SK-N-SH (cell line): ENCODE measurements at regions not wholly inside any gene's neighbourhood (a gene's known extent, or its start where the extent isn't known, plus 50 kb on each side); places are given as distances from the start of the nearest gene placed in this dataset.

ENCODE experiments used
- CTCF ChIA-PET: fragments of 300-600, 350-600 bp; formaldehyde crosslinking; extraction: SDS; loops from one replicate; lab custom pipeline; 2021; lab: Yijun Ruan, JAX
- POLR2A ChIA-PET: fragments of 350-600 bp; sonication (Branson Sonifier 250); formaldehyde crosslinking; extraction: SDS; loops from one replicate; lab custom pipeline; 2020; ENCODE audit warnings: antibody characterized with exemption, inconsistent platforms; lab: Yijun Ruan, JAX
- DNase-seq: peaks from one replicate; pipeline ENCODE4 v3.0.0; 2012
- H2AFZ ChIP-seq: fragments of 200-600 bp; sonication (generic); 2 replicates; pipeline ENCODE4 v1.8.1; 2016; ENCODE audit warnings: antibody characterized with exemption, mild to moderate bottlenecking, low read depth
- H3F3A ChIP-seq: fragments of 200-600 bp; sonication (generic); replicated peaks from 2 replicates; pipeline ENCODE3; 2016; ENCODE audit warnings: antibody characterized with exemption, mild to moderate bottlenecking; ENCODE audit not compliant: insufficient read depth
- H3K27ac ChIP-seq, 2 experiments: fragments of 200-500 bp in 1 of 2; fragments of 200-600 bp in 1 of 2; sonication (Bioruptor generic) in 1 of 2; sonication (generic), shearing (Covaris generic) in 1 of 2; 2 replicates each; pipeline versions ENCODE4 v1.5.1 to v1.6.1; 2014 to 2016; ENCODE audit warnings: low read depth in 2 of 2, inconsistent platforms in 1 of 2, low read length in 1 of 2, mild to moderate bottlenecking in 1 of 2, mixed read lengths in 1 of 2
- H3K27me3 ChIP-seq: fragments of 200-600 bp; sonication (generic), shearing (Covaris generic); 2 replicates; pipeline ENCODE4 v1.6.1; 2016; ENCODE audit warnings: mixed run types; ENCODE audit not compliant: insufficient read depth
- H3K36me3 ChIP-seq, 2 experiments: fragments of 200-500 bp in 1 of 2; fragments of 200-600 bp in 1 of 2; sonication (Bioruptor generic) in 1 of 2; sonication (generic) in 1 of 2; replicated peaks in 1 of 2; 2 replicates each; pipeline versions ENCODE3 to v1.5.1; 2014 to 2016; ENCODE audit warnings: low read length in 1 of 2, mild to moderate bottlenecking in 1 of 2; ENCODE audit not compliant: insufficient read depth in 2 of 2, control insufficient read depth in 1 of 2
- H3K4me1 ChIP-seq, 2 experiments: fragments of 200-500 bp in 1 of 2; fragments of 200-600 bp in 1 of 2; sonication (Bioruptor generic) in 1 of 2; sonication (generic), shearing (Covaris generic) in 1 of 2; 2 replicates each; pipeline versions ENCODE4 v1.5.1 to v1.6.1; 2014 to 2016; ENCODE audit warnings: low read depth in 1 of 2, low read length in 1 of 2, mixed run types in 1 of 2; ENCODE audit not compliant: insufficient read depth in 2 of 2, control insufficient read depth in 1 of 2
- H3K4me2 ChIP-seq: fragments of 200-600 bp; sonication (generic), shearing (Covaris generic); 2 replicates; pipeline ENCODE4 v1.6.1; 2017; ENCODE audit warnings: mixed run types
- H3K4me3 ChIP-seq, 2 experiments: fragments of 200-500 bp in 1 of 2; fragments of 200-600 bp in 1 of 2; sonication (Bioruptor generic) in 1 of 2; sonication (generic), shearing (Covaris generic) in 1 of 2; 2 replicates each; pipeline versions ENCODE4 v1.5.1 to v1.8.1; 2014 to 2016; ENCODE audit warnings: low read depth in 2 of 2, inconsistent platforms in 1 of 2, low read length in 1 of 2, mild to moderate bottlenecking in 1 of 2, mixed read lengths in 1 of 2, moderate library complexity in 1 of 2
- H3K79me2 ChIP-seq: fragments of 200-600 bp; sonication (generic); 2 replicates; pipeline ENCODE4 v1.8.1; 2017; ENCODE audit warnings: mild to moderate bottlenecking; ENCODE audit not compliant: insufficient read depth
- H3K9ac ChIP-seq: fragments of 200-600 bp; sonication (generic); 2 replicates; pipeline ENCODE4 v1.6.1; 2017; ENCODE audit warnings: mixed run types
- H3K9me2 ChIP-seq: fragments of 200-600 bp; sonication (generic); 2 replicates; pipeline ENCODE4 v1.6.1; 2017; ENCODE audit warnings: mixed run types
- H3K9me3 ChIP-seq: fragments of 200-600 bp; sonication (generic); 2 replicates; pipeline ENCODE4 v1.6.1; 2017; ENCODE audit warnings: mixed run types, mild to moderate bottlenecking, moderate library complexity
- H4K20me1 ChIP-seq: fragments of 200-600 bp; sonication (generic); 2 replicates; pipeline ENCODE4 v1.6.1; 2017; ENCODE audit warnings: mild to moderate bottlenecking, mixed run types; ENCODE audit not compliant: insufficient read depth
- FOSL2 ChIP-seq: IDR thresholded peaks from 2 replicates; pipeline ENCODE4 v1.4.0; 2012; ENCODE audit warnings: low read depth, mild to moderate bottlenecking, moderate library complexity, borderline replicate concordance
- MEF2A ChIP-seq: IDR thresholded peaks from 2 replicates; pipeline ENCODE4 v1.4.0; 2012; ENCODE audit warnings: low read depth, borderline replicate concordance
- MXI1 ChIP-seq: IDR thresholded peaks from 2 replicates; pipeline ENCODE4 v1.6.1; 2012; ENCODE audit warnings: mild to moderate bottlenecking, low read depth, low read length, improper control_type of control experiment
- POLR2AphosphoS5 ChIP-seq: IDR thresholded peaks from 2 replicates; pipeline ENCODE4 v1.6.1; 2012; ENCODE audit warnings: low read depth, low read length
- RXRA ChIP-seq: IDR thresholded peaks from 2 replicates; pipeline ENCODE4 v1.4.0; 2012; ENCODE audit warnings: low read depth, mild to moderate bottlenecking, borderline replicate concordance
- SIN3A ChIP-seq: IDR thresholded peaks from 2 replicates; pipeline ENCODE4 v1.6.1; 2012; ENCODE audit warnings: low read depth, mild to moderate bottlenecking, low read length, moderate library complexity, borderline replicate concordance
- TAF1 ChIP-seq: IDR thresholded peaks from 2 replicates; pipeline ENCODE4 v1.6.1; 2012; ENCODE audit warnings: low read depth, mild to moderate bottlenecking, low read length, moderate library complexity, borderline replicate concordance
- TEAD4 ChIP-seq: IDR thresholded peaks from 2 replicates; pipeline ENCODE4 v1.4.0; 2012; ENCODE audit warnings: mild to moderate bottlenecking, borderline replicate concordance; ENCODE audit not compliant: insufficient read depth
- WGBS: methylation state at CpG from one replicate; pipeline ENCODE4 v1.1.6; 2017; ENCODE audit warnings: low lambda C conversion rate; 5-methylcytosine and 5-hydroxymethylcytosine counted together
- TF ChIP-seq, protein P1 (sequence below): IDR thresholded peaks from 2 replicates; pipeline ENCODE4 v1.6.1; 2012; ENCODE audit warnings: mild to moderate bottlenecking, low read depth, low read length, moderate library complexity
- TF ChIP-seq, protein P2 (sequence below): IDR thresholded peaks from 2 replicates; pipeline ENCODE4; 2012

DNA sequence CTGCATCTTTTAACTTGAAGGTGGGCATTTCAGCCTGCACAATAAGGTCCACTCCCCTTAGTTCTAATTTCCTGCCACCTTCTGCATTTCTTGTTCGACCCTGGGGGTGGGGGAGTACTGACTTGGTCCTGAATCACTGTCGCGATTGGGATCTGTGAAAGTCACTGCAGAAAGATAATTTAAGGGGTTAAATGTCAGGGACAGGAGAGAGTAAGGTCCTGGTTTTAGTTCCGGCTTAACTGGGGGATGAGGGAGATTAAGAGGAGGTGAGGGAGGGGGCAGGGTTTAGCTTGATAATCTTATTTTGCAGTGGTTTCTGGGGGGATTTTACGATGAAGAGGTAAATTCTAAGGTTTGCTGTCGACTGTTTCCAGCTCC, 128.1 kb downstream of the MRPS6 start:
- H2AFZ ChIP-seq, result peak overlapping the region; percentile 86; the same call in 1 of the 2 replicates
- no peak for TF ChIP-seq MEF2A
- TF ChIP-seq RXRA, result no peak
- TF ChIP-seq, protein P1, sequence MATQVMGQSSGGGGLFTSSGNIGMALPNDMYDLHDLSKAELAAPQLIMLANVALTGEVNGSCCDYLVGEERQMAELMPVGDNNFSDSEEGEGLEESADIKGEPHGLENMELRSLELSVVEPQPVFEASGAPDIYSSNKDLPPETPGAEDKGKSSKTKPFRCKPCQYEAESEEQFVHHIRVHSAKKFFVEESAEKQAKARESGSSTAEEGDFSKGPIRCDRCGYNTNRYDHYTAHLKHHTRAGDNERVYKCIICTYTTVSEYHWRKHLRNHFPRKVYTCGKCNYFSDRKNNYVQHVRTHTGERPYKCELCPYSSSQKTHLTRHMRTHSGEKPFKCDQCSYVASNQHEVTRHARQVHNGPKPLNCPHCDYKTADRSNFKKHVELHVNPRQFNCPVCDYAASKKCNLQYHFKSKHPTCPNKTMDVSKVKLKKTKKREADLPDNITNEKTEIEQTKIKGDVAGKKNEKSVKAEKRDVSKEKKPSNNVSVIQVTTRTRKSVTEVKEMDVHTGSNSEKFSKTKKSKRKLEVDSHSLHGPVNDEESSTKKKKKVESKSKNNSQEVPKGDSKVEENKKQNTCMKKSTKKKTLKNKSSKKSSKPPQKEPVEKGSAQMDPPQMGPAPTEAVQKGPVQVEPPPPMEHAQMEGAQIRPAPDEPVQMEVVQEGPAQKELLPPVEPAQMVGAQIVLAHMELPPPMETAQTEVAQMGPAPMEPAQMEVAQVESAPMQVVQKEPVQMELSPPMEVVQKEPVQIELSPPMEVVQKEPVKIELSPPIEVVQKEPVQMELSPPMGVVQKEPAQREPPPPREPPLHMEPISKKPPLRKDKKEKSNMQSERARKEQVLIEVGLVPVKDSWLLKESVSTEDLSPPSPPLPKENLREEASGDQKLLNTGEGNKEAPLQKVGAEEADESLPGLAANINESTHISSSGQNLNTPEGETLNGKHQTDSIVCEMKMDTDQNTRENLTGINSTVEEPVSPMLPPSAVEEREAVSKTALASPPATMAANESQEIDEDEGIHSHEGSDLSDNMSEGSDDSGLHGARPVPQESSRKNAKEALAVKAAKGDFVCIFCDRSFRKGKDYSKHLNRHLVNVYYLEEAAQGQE, result no peak
- TF ChIP-seq FOSL2, result no peak
- TF ChIP-seq, protein P2, sequence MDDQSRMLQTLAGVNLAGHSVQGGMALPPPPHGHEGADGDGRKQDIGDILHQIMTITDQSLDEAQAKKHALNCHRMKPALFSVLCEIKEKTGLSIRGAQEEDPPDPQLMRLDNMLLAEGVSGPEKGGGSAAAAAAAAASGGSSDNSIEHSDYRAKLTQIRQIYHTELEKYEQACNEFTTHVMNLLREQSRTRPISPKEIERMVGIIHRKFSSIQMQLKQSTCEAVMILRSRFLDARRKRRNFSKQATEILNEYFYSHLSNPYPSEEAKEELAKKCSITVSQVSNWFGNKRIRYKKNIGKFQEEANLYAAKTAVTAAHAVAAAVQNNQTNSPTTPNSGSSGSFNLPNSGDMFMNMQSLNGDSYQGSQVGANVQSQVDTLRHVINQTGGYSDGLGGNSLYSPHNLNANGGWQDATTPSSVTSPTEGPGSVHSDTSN, result no peak
- TF ChIP-seq SIN3A, result no peak
- TF ChIP-seq TEAD4, result no peak
- no peak for TF ChIP-seq POLR2AphosphoS5
- TF ChIP-seq MXI1, result no peak
- no peak for TF ChIP-seq TAF1
- ChIA-PET POLR2A (interaction anchor here (1.0 to 2.0 kb wide), 3 partner anchors 125 to 146 kb away, joined by 4 to 12 read pairs (median 4); partner anchors contain the start of genes MRPS6 and SLC5A3), CTCF (interaction anchor here (0.9 to 7.6 kb wide), 12 partner anchors 10 to 278 kb away, joined by 3 to 41 read pairs (median 4); partner anchors contain the start of genes MRPS6 and SLC5A3)
- no peaks in the 10 kb centered on the region for H4K20me1 ChIP-seq
- no peaks in the 10 kb centered on the region for H3K9me3 ChIP-seq
- H3K4me1 ChIP-seq, result peaks cover 7 to 42% of the 10 kb centered on the region in 2 experiments; a peak in 2 of 4 replicates
- H3K27ac ChIP-seq, result peak overlapping the region in 1 of 2 experiments; percentile 84; a peak in 2 of 4 replicates
- peaks cover 2% of the 10 kb centered on the region for H3F3A ChIP-seq
- 4% methylated on average over 5 of the region's 6 CpGs for WGBS
- peak overlapping the region; percentile 18; the same call in 1 of the 2 replicates for H3K9ac ChIP-seq
- no peak for DNase-seq
- no peaks in the 10 kb centered on the region for H3K9me2 ChIP-seq
- H3K27me3 ChIP-seq, result no peaks in the 10 kb centered on the region
- peak overlapping the region; percentile 40 to 61 for H3K4me3 ChIP-seq
- H3K79me2 ChIP-seq, result no peaks in the 10 kb centered on the region
- no peaks in the 10 kb centered on the region for H3K36me3 ChIP-seq
- H3K4me2 ChIP-seq, result peak overlapping the region; percentile 86
